K562 (cell line): ENCODE measurements at regions not wholly inside any gene's neighbourhood (a gene's known extent, or its start where the extent isn't known, plus 50 kb on each side); places are given as distances from the start of the nearest gene placed in this dataset.

Experiments used
- CTBP1 ChIP-seq: fragments of 450-650 bp; IDR thresholded peaks from 2 replicates; pipeline ENCODE4 v1.6.1; 2016; ENCODE audit warnings: borderline replicate concordance
- GABPA ChIP-seq: fragments of 200-800 bp; sonication (Bioruptor generic); conservative IDR thresholded peaks from 2 replicates; pipeline ENCODE4 v1.6.1; 2016; ENCODE audit warnings: low read depth, missing genetic modification characterization, missing compliant biosample characterization
- POLR2AphosphoS5 ChIP-seq: IDR thresholded peaks from 2 replicates; pipeline ENCODE4 v1.6.1; 2011; ENCODE audit warnings: mild to moderate bottlenecking, low read depth, low read length, moderate library complexity; ENCODE audit not compliant: control insufficient read depth, insufficient read depth
- TARDBP ChIP-seq: fragments of 450-650 bp; IDR thresholded peaks from 2 replicates; pipeline ENCODE4 v1.6.1; 2016
- TF ChIP-seq, protein P1 (sequence below): fragments of 450-650 bp; formaldehyde crosslinking; IDR thresholded peaks from 2 replicates; pipeline ENCODE4 v1.4.0; 2022; ENCODE audit warnings: missing genetic modification characterization
- TF ChIP-seq, protein P2 (sequence below), 3 experiments: fragments of 200-800 bp in 1 of 3; fragments of 250-450 bp in 1 of 3; fragments of 450-650 bp in 1 of 3; sonication (Bioruptor Pico) in 1 of 3; sonication (Bioruptor generic) in 1 of 3; formaldehyde crosslinking in 1 of 3; IDR thresholded peaks; 2 replicates each; pipeline versions ENCODE4 v1.6.1 to v1.8.0; 2016 to 2022; ENCODE audit warnings: mild to moderate bottlenecking in 2 of 3, missing genetic modification characterization in 2 of 3, missing compliant biosample characterization in 1 of 3, moderate library complexity in 1 of 3

DNA sequence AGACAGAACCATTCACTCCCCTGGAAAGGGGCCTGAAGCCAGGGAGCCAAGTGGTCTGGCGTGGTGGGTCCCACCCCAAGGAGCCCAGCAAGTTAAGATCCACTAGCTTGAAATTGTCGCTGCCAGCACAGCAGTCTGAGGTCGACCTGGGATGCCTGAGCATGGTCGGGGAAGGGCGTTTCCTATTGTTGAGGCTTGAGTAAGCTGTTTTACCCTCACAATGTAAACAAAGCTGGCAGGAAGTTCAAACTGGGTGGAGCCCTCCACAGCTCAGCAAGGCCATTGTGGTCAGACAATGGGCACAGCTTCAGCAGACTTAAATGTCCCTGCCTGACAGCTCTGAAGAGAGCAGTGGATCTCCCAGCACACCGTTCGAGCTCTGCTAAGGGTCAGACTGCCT lies 195.6 kb upstream of the DACH1 start:
- TF ChIP-seq POLR2AphosphoS5 = no peak
- no peak for TF ChIP-seq CTBP1
- TF ChIP-seq, protein P1, sequence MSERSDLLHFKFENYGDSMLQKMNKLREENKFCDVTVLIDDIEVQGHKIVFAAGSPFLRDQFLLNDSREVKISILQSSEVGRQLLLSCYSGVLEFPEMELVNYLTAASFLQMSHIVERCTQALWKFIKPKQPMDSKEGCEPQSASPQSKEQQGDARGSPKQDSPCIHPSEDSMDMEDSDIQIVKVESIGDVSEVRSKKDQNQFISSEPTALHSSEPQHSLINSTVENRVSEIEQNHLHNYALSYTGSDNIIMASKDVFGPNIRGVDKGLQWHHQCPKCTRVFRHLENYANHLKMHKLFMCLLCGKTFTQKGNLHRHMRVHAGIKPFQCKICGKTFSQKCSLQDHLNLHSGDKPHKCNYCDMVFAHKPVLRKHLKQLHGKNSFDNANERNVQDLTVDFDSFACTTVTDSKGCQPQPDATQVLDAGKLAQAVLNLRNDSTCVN (CRISPR knock-in tag) = no peak
- no peak for TF ChIP-seq GABPA (tag)
- TF ChIP-seq, protein P2, sequence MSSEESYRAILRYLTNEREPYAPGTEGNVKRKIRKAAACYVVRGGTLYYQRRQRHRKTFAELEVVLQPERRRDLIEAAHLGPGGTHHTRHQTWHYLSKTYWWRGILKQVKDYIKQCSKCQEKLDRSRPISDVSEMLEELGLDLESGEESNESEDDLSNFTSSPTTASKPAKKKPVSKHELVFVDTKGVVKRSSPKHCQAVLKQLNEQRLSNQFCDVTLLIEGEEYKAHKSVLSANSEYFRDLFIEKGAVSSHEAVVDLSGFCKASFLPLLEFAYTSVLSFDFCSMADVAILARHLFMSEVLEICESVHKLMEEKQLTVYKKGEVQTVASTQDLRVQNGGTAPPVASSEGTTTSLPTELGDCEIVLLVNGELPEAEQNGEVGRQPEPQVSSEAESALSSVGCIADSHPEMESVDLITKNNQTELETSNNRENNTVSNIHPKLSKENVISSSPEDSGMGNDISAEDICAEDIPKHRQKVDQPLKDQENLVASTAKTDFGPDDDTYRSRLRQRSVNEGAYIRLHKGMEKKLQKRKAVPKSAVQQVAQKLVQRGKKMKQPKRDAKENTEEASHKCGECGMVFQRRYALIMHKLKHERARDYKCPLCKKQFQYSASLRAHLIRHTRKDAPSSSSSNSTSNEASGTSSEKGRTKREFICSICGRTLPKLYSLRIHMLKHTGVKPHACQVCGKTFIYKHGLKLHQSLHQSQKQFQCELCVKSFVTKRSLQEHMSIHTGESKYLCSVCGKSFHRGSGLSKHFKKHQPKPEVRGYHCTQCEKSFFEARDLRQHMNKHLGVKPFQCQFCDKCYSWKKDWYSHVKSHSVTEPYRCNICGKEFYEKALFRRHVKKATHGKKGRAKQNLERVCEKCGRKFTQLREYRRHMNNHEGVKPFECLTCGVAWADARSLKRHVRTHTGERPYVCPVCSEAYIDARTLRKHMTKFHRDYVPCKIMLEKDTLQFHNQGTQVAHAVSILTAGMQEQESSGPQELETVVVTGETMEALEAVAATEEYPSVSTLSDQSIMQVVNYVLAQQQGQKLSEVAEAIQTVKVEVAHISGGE (CRISPR knock-in tag; IDR thresholded peaks at IDR 0.05) = no peak
- no peak for TF ChIP-seq TARDBP
